ENCODE measurements at regions not wholly inside any gene's neighbourhood (a gene's known extent, or its start where the extent isn't known, plus 50 kb on each side); places are given as distances from the start of the nearest gene placed in this dataset.

- CTCF ChIA-PET, result no interaction called here
- no peaks in the 10 kb centered on the region for H3K9me2 ChIP-seq (ENCODE audit: insufficient read depth)
- no peaks in the 10 kb centered on the region for H4K20me1 ChIP-seq (ENCODE audit: insufficient read depth)
- H3K27ac ChIP-seq, result no peak overlapping the region
- H3K4me2 ChIP-seq, result no peak overlapping the region
- H3K27me3 ChIP-seq (ENCODE audit: insufficient read depth, low read depth), result peaks cover 30% of the 10 kb centered on the region
- no peaks in the 10 kb centered on the region for H3K9me3 ChIP-seq (ENCODE audit: insufficient read depth, low read depth)
- no peaks in the 10 kb centered on the region for H3K4me1 ChIP-seq (replicated peaks; ENCODE audit: insufficient read depth)
- no peak overlapping the region for H3K4me3 ChIP-seq
- H3K79me2 ChIP-seq (ENCODE audit: low read depth), result no peaks in the 10 kb centered on the region
- no peak overlapping the region for H2AFZ ChIP-seq
- POLR2A ChIA-PET (ENCODE audit: unreplicated experiment), result no interaction called here
- intact Hi-C loops (cut with micrococcal nuclease; ENCODE audit: unreplicated experiment), result no loop called here
- no TSS peak for BruUV-seq (replicated peaks)
- TF ChIP-seq CTCF (conservative IDR thresholded peaks at IDR 0.05) (no peak), EZH2 (IDR thresholded peaks at IDR 0.05; ENCODE audit: low read depth) (no peak)
- no peak for DNase-seq
- H3F3A ChIP-seq (ENCODE audit: insufficient read depth, low read depth), result no peaks in the 10 kb centered on the region
- H3K36me3 ChIP-seq (ENCODE audit: low read depth), result no peaks in the 10 kb centered on the region
Measured at GRCh38 chr2:129459881-129460280, 519.6 kb upstream of the RAB6C start.

GRCh38 chr2:129460299-129461198, 518.9 kb upstream of the RAB6C start:
- no peaks in the 10 kb centered on the region for H3K9me2 ChIP-seq (ENCODE audit: insufficient read depth)
- no peak overlapping the region for H2AFZ ChIP-seq
- no TSS peak for BruUV-seq (replicated peaks)
- ChIA-PET POLR2A (ENCODE audit: unreplicated experiment) (no interaction called here), CTCF (no interaction called here)
- intact Hi-C loops (cut with micrococcal nuclease; ENCODE audit: unreplicated experiment), result no loop called here
- H3K9me3 ChIP-seq (ENCODE audit: insufficient read depth, low read depth), result no peaks in the 10 kb centered on the region
- no peak for TF ChIP-seq EZH2 (IDR thresholded peaks at IDR 0.05; ENCODE audit: low read depth)
- no peaks in the 10 kb centered on the region for H3K79me2 ChIP-seq (ENCODE audit: low read depth)
- no peaks in the 10 kb centered on the region for H3F3A ChIP-seq (ENCODE audit: insufficient read depth, low read depth)
- H4K20me1 ChIP-seq (ENCODE audit: insufficient read depth), result no peaks in the 10 kb centered on the region
- H3K4me3 ChIP-seq, result no peak overlapping the region
- no peak overlapping the region for H3K27ac ChIP-seq
- H3K27me3 ChIP-seq (ENCODE audit: insufficient read depth, low read depth), result peaks cover 32% of the 10 kb centered on the region
- no peak overlapping the region for H3K4me2 ChIP-seq
- H3K4me1 ChIP-seq (replicated peaks; ENCODE audit: insufficient read depth), result no peaks in the 10 kb centered on the region
- no peaks in the 10 kb centered on the region for H3K36me3 ChIP-seq (ENCODE audit: low read depth)
- DNase-seq, result no peak

- Histone ChIP-seq H3K4me2 (no peak overlapping the region), H2AFZ (no peak overlapping the region), H3K9me3 (ENCODE audit: insufficient read depth, low read depth) (no peaks in the 10 kb centered on the region), H3F3A (ENCODE audit: insufficient read depth, low read depth) (no peaks in the 10 kb centered on the region), H3K4me1 (replicated peaks; ENCODE audit: insufficient read depth) (no peaks in the 10 kb centered on the region), H3K27me3 (ENCODE audit: insufficient read depth, low read depth) (peaks cover 43% of the 10 kb centered on the region), H4K20me1 (ENCODE audit: insufficient read depth) (no peaks in the 10 kb centered on the region), H3K36me3 (ENCODE audit: low read depth) (no peaks in the 10 kb centered on the region), H3K4me3 (no peak overlapping the region), H3K79me2 (ENCODE audit: low read depth) (no peaks in the 10 kb centered on the region), H3K27ac (no peak overlapping the region), H3K9me2 (ENCODE audit: insufficient read depth) (no peaks in the 10 kb centered on the region)
- no peak for DNase-seq
- TF ChIP-seq CTCF (conservative IDR thresholded peaks at IDR 0.05) (no peak), EZH2 (IDR thresholded peaks at IDR 0.05; ENCODE audit: low read depth) (no peak)
- intact Hi-C loops (cut with micrococcal nuclease; ENCODE audit: unreplicated experiment), result no loop called here
- CTCF ChIA-PET, result no interaction called here
- BruUV-seq (replicated peaks), result no TSS peak
- POLR2A ChIA-PET (ENCODE audit: unreplicated experiment), result no interaction called here
Measured at GRCh38 chr2:129462349-129462748, 517.1 kb upstream of the RAB6C start.

GRCh38 chr2:129462967-129463366, 516.5 kb upstream of the RAB6C start:
- Histone ChIP-seq H3K4me3 (no peak overlapping the region), H3K9me2 (ENCODE audit: insufficient read depth) (no peaks in the 10 kb centered on the region), H3K27ac (no peak overlapping the region), H3K27me3 (ENCODE audit: insufficient read depth, low read depth) (peaks cover 42% of the 10 kb centered on the region), H2AFZ (no peak overlapping the region), H3K4me1 (replicated peaks; ENCODE audit: insufficient read depth) (no peaks in the 10 kb centered on the region), H3F3A (ENCODE audit: insufficient read depth, low read depth) (no peaks in the 10 kb centered on the region), H4K20me1 (ENCODE audit: insufficient read depth) (no peaks in the 10 kb centered on the region), H3K79me2 (ENCODE audit: low read depth) (no peaks in the 10 kb centered on the region), H3K4me2 (no peak overlapping the region), H3K9me3 (ENCODE audit: insufficient read depth, low read depth) (no peaks in the 10 kb centered on the region), H3K36me3 (ENCODE audit: low read depth) (no peaks in the 10 kb centered on the region)
- no peak for TF ChIP-seq CTCF (conservative IDR thresholded peaks at IDR 0.05)
- no peak for TF ChIP-seq EZH2 (IDR thresholded peaks at IDR 0.05; ENCODE audit: low read depth)
- CTCF ChIA-PET, result no interaction called here
- no TSS peak for BruUV-seq (replicated peaks)
- POLR2A ChIA-PET (ENCODE audit: unreplicated experiment), result no interaction called here
- intact Hi-C loops (cut with micrococcal nuclease; ENCODE audit: unreplicated experiment), result no loop called here
- no peak for DNase-seq
